Caco-2 (cell line): ENCODE measurements at regions not wholly inside any gene's neighbourhood (a gene's known extent, or its start where the extent isn't known, plus 50 kb on each side); places are given as distances from the start of the nearest gene placed in this dataset.

Experiments
- BruUV-seq: library from RNA; stranded (reverse); fragments of 400-500 nt; replicated peaks from 2 replicates; lab custom pipeline; 2021; lab: Mats Ljungman, UMichigan
- CTCF ChIA-PET: fragments of 300-600 bp; sonication (Branson Sonifier 250); formaldehyde crosslinking; loops from one replicate; lab custom pipeline; 2022; ENCODE audit warnings: antibody characterized with exemption; lab: Charles Lee
- POLR2A ChIA-PET: fragments of 300-600 bp; sonication (Branson Sonifier 250); formaldehyde crosslinking; loops from one replicate; lab custom pipeline; 2022; ENCODE audit warnings: antibody characterized with exemption; lab: Charles Lee
- DNase-seq, 2 experiments: peaks; one replicate each; pipeline versions ENCODE4 v3.0.0 to v3.0.0-alpha.2; 2020 to 2022
- H3K27me3 ChIP-seq: replicated peaks from 2 replicates; pipeline ENCODE4 v1.6.0; 2011; ENCODE audit warnings: low read length; ENCODE audit not compliant: control insufficient read depth, insufficient read depth
- H3K36me3 ChIP-seq: 2 replicates; pipeline ENCODE4 v1.5.1; 2011; ENCODE audit warnings: low read length; ENCODE audit not compliant: control insufficient read depth, insufficient read depth
- H3K4me1 ChIP-seq: fragments of 250-450 bp; sonication (Bioruptor Pico); 2 replicates; pipeline ENCODE4 v1.5.1; 2020; ENCODE audit warnings: mild to moderate bottlenecking
- H3K4me3 ChIP-seq: 2 replicates; pipeline ENCODE4 v1.5.1; 2011; ENCODE audit warnings: low read depth, mild to moderate bottlenecking, control low read depth, low read length
- H3K9me3 ChIP-seq: fragments of 250-450 bp; sonication (Bioruptor Pico); 2 replicates; pipeline ENCODE4 v1.5.1; 2020; ENCODE audit warnings: mild to moderate bottlenecking, moderate library complexity
- H3K27ac Mint-ChIP-seq: one replicate; pipeline ENCODE4 v1.8.0; 2022; ENCODE audit warnings: mixed read lengths; ENCODE audit not compliant: unreplicated experiment
- H3K27me3 Mint-ChIP-seq: one replicate; pipeline ENCODE4 v1.8.0; 2022; ENCODE audit warnings: mixed read lengths; ENCODE audit not compliant: insufficient read depth, unreplicated experiment
- H3K36me3 Mint-ChIP-seq: one replicate; pipeline ENCODE4 v1.8.0; 2022; ENCODE audit warnings: mild to moderate bottlenecking, mixed read lengths; ENCODE audit not compliant: insufficient read depth, unreplicated experiment
- H3K4me1 Mint-ChIP-seq: one replicate; pipeline ENCODE4 v1.8.0; 2022; ENCODE audit warnings: low read depth, mixed read lengths; ENCODE audit not compliant: unreplicated experiment
- H3K4me3 Mint-ChIP-seq: one replicate; pipeline ENCODE4 v1.8.0; 2022; ENCODE audit warnings: mild to moderate bottlenecking, moderate library complexity, mixed read lengths; ENCODE audit not compliant: unreplicated experiment
- H3K9me3 Mint-ChIP-seq: one replicate; pipeline ENCODE4 v1.8.0; 2022; ENCODE audit warnings: mixed read lengths; ENCODE audit not compliant: unreplicated experiment
- CTCF ChIP-seq, 2 experiments: fragments of 200-600 bp in 1 of 2; IDR thresholded peaks; 1 replicate in 1 of 2; 2 replicates in 1 of 2; pipeline versions ENCODE4 v1.5.1 to v1.8.0; 2011 to 2022; ENCODE audit warnings: antibody characterized with exemption in 1 of 2, control low read depth in 1 of 2, inconsistent platforms in 1 of 2, low read depth in 1 of 2, low read length in 1 of 2, mild to moderate bottlenecking in 1 of 2, moderate library complexity in 1 of 2; ENCODE audit not compliant: insufficient read depth in 1 of 2, severe bottlenecking in 1 of 2, unreplicated experiment in 1 of 2
- intact Hi-C: fragments of 100-400 bp; cut with micrococcal nuclease; formaldehyde crosslinking; loops from one replicate; pipeline ENCODE4 v1.10.0; 2022; ENCODE audit not compliant: unreplicated experiment

- TF ChIP-seq CTCF (IDR thresholded peaks at IDR 0.05; ENCODE audit: insufficient read depth in 1 of 2, low read depth in 1 of 2, low read length in 1 of 2, severe bottlenecking in 1 of 2, unreplicated experiment in 1 of 2) = no peak
- BruUV-seq = no TSS peak
- Histone ChIP-seq H3K27me3 (no peaks in the 10 kb centered on the region), H3K4me3 (no peak overlapping the region), H3K36me3 (no peaks in the 10 kb centered on the region), H3K4me1 (no peaks in the 10 kb centered on the region), H3K9me3 (no peaks in the 10 kb centered on the region)
- no peak for DNase-seq
- no peaks in the 10 kb centered on the region for H3K9me3 Mint-ChIP-seq
- H3K27ac Mint-ChIP-seq = no peak overlapping the region
- H3K4me3 Mint-ChIP-seq = no peak overlapping the region
- intact Hi-C loops = no loop called here
- no peaks in the 10 kb centered on the region for H3K36me3 Mint-ChIP-seq
- H3K27me3 Mint-ChIP-seq = peaks cover 15% of the 10 kb centered on the region
- CTCF ChIA-PET = no interaction called here
- no peaks in the 10 kb centered on the region for H3K4me1 Mint-ChIP-seq
- POLR2A ChIA-PET = no interaction called here
Observed at GRCh38 chr13:20334309-20334708, 102.2 kb upstream of the GJB6 start.

GRCh38 chr13:20332361-20333096 lies 100.4 kb upstream of the GJB6 start:
- H3K27me3 Mint-ChIP-seq = peaks cover 17% of the 10 kb centered on the region
- CTCF ChIA-PET = no interaction called here

GRCh38 chr13:20331949-20332348 lies 99.8 kb upstream of the GJB6 start:
- H3K9me3 ChIP-seq = no peaks in the 10 kb centered on the region
- no peak for DNase-seq
- H3K4me3 ChIP-seq = no peak overlapping the region
- intact Hi-C loops = no loop called here
- peaks cover 11% of the 10 kb centered on the region for H3K9me3 Mint-ChIP-seq
- H3K27me3 Mint-ChIP-seq = peaks cover 12% of the 10 kb centered on the region
- ChIA-PET CTCF (no interaction called here), POLR2A (interaction anchor here (0.5 kb wide), 1 partner anchor 69 kb away, joined by 7 read pairs; no protein-coding TSS in a partner anchor)
- no peak overlapping the region for H3K27ac Mint-ChIP-seq
- no peaks in the 10 kb centered on the region for H3K4me1 ChIP-seq
- H3K36me3 ChIP-seq = no peaks in the 10 kb centered on the region
- BruUV-seq = no TSS peak
- H3K27me3 ChIP-seq = no peaks in the 10 kb centered on the region
- TF ChIP-seq CTCF (IDR thresholded peaks at IDR 0.05; ENCODE audit: insufficient read depth in 1 of 2, low read depth in 1 of 2, low read length in 1 of 2, severe bottlenecking in 1 of 2, unreplicated experiment in 1 of 2) = no peak
- no peaks in the 10 kb centered on the region for H3K4me1 Mint-ChIP-seq
- no peak overlapping the region for H3K4me3 Mint-ChIP-seq
- H3K36me3 Mint-ChIP-seq = no peaks in the 10 kb centered on the region

More at GRCh38 chr13:20332361-20333096, 100.4 kb upstream of the GJB6 start:
- TF ChIP-seq CTCF (IDR thresholded peaks at IDR 0.05; ENCODE audit: insufficient read depth in 1 of 2, low read depth in 1 of 2, low read length in 1 of 2, severe bottlenecking in 1 of 2, unreplicated experiment in 1 of 2) = no peak
- POLR2A ChIA-PET = interaction anchor here (0.5 kb wide), 1 partner anchor 70 kb away, joined by 7 read pairs; no protein-coding TSS in a partner anchor
- Histone ChIP-seq H3K36me3 (no peaks in the 10 kb centered on the region), H3K4me1 (no peaks in the 10 kb centered on the region), H3K4me3 (no peak overlapping the region), H3K9me3 (no peaks in the 10 kb centered on the region), H3K27me3 (no peaks in the 10 kb centered on the region)
- H3K9me3 Mint-ChIP-seq = peaks cover 11% of the 10 kb centered on the region
- DNase-seq = no peak
- intact Hi-C loops = no loop called here
- H3K36me3 Mint-ChIP-seq = no peaks in the 10 kb centered on the region
- H3K4me1 Mint-ChIP-seq = no peaks in the 10 kb centered on the region
- no TSS peak for BruUV-seq
- H3K27ac Mint-ChIP-seq = no peak overlapping the region
- H3K4me3 Mint-ChIP-seq = no peak overlapping the region
